ENCODE measurements at regions not wholly inside any gene's neighbourhood (a gene's known extent, or its start where the extent isn't known, plus 50 kb on each side); places are given as distances from the start of the nearest gene placed in this dataset.

DNA sequence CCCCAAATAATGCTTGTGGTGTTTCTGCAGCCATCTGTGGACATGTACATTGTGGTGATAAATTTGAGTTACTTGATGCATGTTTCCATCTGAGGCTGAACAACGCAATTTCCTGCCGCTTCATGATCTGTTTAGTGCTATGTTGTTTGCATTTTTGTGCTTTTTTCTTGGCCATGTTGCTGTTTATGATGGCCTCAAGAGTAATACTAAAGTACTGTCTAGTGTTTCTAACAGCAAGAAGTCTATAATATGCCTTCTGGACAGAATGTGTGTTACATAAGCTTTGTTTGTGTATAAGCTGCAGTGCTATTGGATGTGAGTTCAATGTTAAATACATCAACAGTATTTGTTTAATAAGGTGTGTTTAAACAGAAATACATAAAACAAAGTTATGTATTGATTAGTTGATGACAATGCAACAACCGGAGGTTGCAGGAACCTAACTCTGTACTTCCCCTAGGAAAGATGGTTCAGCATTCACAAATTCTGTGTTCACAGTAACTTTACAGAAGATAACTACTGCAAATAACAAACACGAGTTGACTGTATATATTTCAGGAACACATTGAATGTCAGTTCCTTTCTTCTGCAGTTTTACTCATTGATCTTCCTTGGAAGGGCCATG, 114.8 kb upstream of the USP24 start:
- no peaks in the 10 kb centered on the region for H3K36me3 Mint-ChIP-seq (ENCODE audit: unreplicated experiment)
- no peaks in the 10 kb centered on the region for H3K4me1 Mint-ChIP-seq (ENCODE audit: low read depth, unreplicated experiment)
- H3K9me3 Mint-ChIP-seq (ENCODE audit: unreplicated experiment) = peaks cover 5% of the 10 kb centered on the region
- H3K4me3 Mint-ChIP-seq (ENCODE audit: unreplicated experiment) = no peak overlapping the region
- H3K27ac Mint-ChIP-seq (ENCODE audit: unreplicated experiment) = no peak overlapping the region
- DNase-seq = no peak
- H3K27me3 Mint-ChIP-seq (ENCODE audit: unreplicated experiment) = peaks cover 12% of the 10 kb centered on the region
- TF ChIP-seq, protein P1, sequence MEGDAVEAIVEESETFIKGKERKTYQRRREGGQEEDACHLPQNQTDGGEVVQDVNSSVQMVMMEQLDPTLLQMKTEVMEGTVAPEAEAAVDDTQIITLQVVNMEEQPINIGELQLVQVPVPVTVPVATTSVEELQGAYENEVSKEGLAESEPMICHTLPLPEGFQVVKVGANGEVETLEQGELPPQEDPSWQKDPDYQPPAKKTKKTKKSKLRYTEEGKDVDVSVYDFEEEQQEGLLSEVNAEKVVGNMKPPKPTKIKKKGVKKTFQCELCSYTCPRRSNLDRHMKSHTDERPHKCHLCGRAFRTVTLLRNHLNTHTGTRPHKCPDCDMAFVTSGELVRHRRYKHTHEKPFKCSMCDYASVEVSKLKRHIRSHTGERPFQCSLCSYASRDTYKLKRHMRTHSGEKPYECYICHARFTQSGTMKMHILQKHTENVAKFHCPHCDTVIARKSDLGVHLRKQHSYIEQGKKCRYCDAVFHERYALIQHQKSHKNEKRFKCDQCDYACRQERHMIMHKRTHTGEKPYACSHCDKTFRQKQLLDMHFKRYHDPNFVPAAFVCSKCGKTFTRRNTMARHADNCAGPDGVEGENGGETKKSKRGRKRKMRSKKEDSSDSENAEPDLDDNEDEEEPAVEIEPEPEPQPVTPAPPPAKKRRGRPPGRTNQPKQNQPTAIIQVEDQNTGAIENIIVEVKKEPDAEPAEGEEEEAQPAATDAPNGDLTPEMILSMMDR (IDR thresholded peaks at IDR 0.05; ENCODE audit: partially characterized antibody, unreplicated experiment) = no peak

- TF ChIP-seq, protein P1 (IDR thresholded peaks at IDR 0.05; ENCODE audit: partially characterized antibody, unreplicated experiment) = no peak
- Mint-ChIP-seq H3K9me3 (ENCODE audit: unreplicated experiment) (peaks cover 5% of the 10 kb centered on the region), H3K36me3 (ENCODE audit: unreplicated experiment) (no peaks in the 10 kb centered on the region), H3K27me3 (ENCODE audit: unreplicated experiment) (peaks cover 8% of the 10 kb centered on the region), H3K4me3 (ENCODE audit: unreplicated experiment) (no peak overlapping the region), H3K27ac (ENCODE audit: unreplicated experiment) (no peak overlapping the region), H3K4me1 (ENCODE audit: low read depth, unreplicated experiment) (no peaks in the 10 kb centered on the region)
- DNase-seq = no peak
Measured at GRCh38 chr1:55329091-55329490, 113.9 kb upstream of the USP24 start.

- Mint-ChIP-seq H3K9me3 (ENCODE audit: unreplicated experiment) (no peaks in the 10 kb centered on the region), H3K4me1 (ENCODE audit: low read depth, unreplicated experiment) (no peaks in the 10 kb centered on the region), H3K4me3 (ENCODE audit: unreplicated experiment) (no peak overlapping the region), H3K36me3 (ENCODE audit: unreplicated experiment) (no peaks in the 10 kb centered on the region), H3K27me3 (ENCODE audit: unreplicated experiment) (peaks cover 5% of the 10 kb centered on the region), H3K27ac (ENCODE audit: unreplicated experiment) (no peak overlapping the region)
- TF ChIP-seq, protein P1 (IDR thresholded peaks at IDR 0.05; ENCODE audit: partially characterized antibody, unreplicated experiment) = no peak
- no peak for DNase-seq
Measured at GRCh38 chr1:55326496-55327243, 111.5 kb upstream of the USP24 start.

DNA sequence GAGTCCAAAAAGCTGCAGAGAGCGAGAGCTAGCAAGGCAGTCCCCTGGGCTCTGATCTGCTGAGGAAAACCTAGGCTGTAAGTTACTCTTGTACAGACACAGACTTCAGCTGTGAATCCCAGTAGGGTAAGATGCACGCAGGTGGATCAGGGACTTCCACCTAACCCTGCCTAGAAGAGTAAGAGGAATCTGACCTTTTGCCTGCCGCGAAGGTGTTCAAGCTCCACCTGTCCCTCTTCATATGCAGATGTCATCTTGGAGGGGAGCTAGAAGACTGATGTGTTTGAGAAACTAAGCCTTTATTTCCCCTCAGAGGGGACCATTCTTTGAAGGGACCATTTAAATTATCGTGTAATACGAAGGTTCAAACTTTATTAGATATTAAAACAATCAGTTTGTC, 108.6 kb upstream of the USP24 start:
- Mint-ChIP-seq H3K4me3 (ENCODE audit: unreplicated experiment) (no peak overlapping the region), H3K27me3 (ENCODE audit: unreplicated experiment) (peaks cover 2% of the 10 kb centered on the region), H3K36me3 (ENCODE audit: unreplicated experiment) (no peaks in the 10 kb centered on the region), H3K4me1 (ENCODE audit: low read depth, unreplicated experiment) (no peaks in the 10 kb centered on the region), H3K9me3 (ENCODE audit: unreplicated experiment) (peaks cover 2% of the 10 kb centered on the region), H3K27ac (ENCODE audit: unreplicated experiment) (no peak overlapping the region)
- DNase-seq = no peak
- TF ChIP-seq, protein P1 (IDR thresholded peaks at IDR 0.05; ENCODE audit: partially characterized antibody, unreplicated experiment) = no peak

DNA sequence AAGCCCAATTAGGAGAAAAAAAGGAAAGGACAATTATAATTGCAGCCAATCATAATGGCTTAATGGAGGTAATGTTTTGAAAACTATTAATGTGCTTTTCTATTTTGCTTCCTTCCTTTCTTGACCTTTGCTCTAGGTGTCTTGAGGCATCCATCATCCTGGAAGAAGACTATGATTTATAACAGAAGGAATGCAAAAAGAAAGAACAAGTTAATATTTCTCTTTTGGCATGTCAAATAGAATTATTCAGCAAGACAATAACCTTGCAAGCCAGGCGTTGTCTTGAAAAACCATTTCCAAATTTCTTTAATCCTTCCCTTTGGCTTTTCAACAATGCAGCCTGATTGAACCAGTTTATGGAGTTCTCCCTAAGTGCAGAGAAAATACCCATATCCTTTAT, 107.7 kb upstream of the USP24 start:
- Mint-ChIP-seq H3K4me1 (ENCODE audit: low read depth, unreplicated experiment) (no peaks in the 10 kb centered on the region), H3K36me3 (ENCODE audit: unreplicated experiment) (no peaks in the 10 kb centered on the region), H3K4me3 (ENCODE audit: unreplicated experiment) (no peak overlapping the region), H3K9me3 (ENCODE audit: unreplicated experiment) (peaks cover 2% of the 10 kb centered on the region), H3K27ac (ENCODE audit: unreplicated experiment) (no peak overlapping the region), H3K27me3 (ENCODE audit: unreplicated experiment) (peaks cover 2% of the 10 kb centered on the region)
- TF ChIP-seq, protein P1 (IDR thresholded peaks at IDR 0.05; ENCODE audit: partially characterized antibody, unreplicated experiment) = no peak
- no peak for DNase-seq

Data from glutamatergic neuron (in vitro differentiated cells).